ENCODE measurements at regions not wholly inside any gene's neighbourhood (a gene's known extent, or its start where the extent isn't known, plus 50 kb on each side); places are given as distances from the start of the nearest gene placed in this dataset.

DNA sequence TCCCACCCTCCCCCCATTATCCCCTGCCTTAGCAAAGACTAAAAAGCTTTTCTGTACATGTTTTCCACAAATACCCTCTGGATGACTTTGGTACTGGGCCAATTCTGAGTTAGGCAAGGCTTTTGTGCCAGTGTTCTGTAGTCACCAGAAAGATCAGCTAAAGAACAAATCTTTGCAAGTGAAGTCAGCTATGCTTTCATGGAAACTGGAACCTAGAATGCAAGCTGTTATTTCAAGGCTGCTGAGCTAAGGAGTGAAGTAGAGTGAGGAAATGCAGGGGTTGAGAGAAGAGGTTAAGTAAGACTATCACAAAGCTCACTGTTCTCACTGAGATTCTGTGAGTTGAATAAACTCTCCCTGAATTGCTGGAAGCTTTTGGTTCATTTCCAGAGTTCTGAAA, 107.8 kb upstream of the CNTN3 start:
- Histone ChIP-seq H2BK5ac (ENCODE audit: low read depth, low read length) (no peak overlapping the region), H3K56ac (replicated peaks; ENCODE audit: insufficient read length, low read depth, low read length) (no peak overlapping the region), H3K9ac (replicated peaks in 1 of 4; ENCODE audit: extremely low read depth in 1 of 4, low read depth in 3 of 4, low read length in 3 of 4) (no peak overlapping the region), H3K27ac (ENCODE audit: low read depth, low read length) (no peak overlapping the region), H2BK120ac (replicated peaks; ENCODE audit: low read depth, low read length) (no peak overlapping the region), H4K20me1 (replicated peaks in 1 of 2; ENCODE audit: control insufficient read depth in 1 of 2, insufficient read depth in 2 of 2, low read length in 2 of 2) (no peaks in the 10 kb centered on the region), H2BK20ac (ENCODE audit: low read length) (no peak overlapping the region), H3K4me1 (replicated peaks in 1 of 4; ENCODE audit: control insufficient read depth in 3 of 4, insufficient read depth in 4 of 4, low read length in 3 of 4) (no peaks in the 10 kb centered on the region), H3K18ac (ENCODE audit: extremely low read depth, low read length) (no peak overlapping the region), H2BK12ac (ENCODE audit: low read depth, low read length) (no peak overlapping the region), H3K14ac (ENCODE audit: insufficient read length) (no peak overlapping the region), H3K4me3 (ENCODE audit: extremely low read depth in 1 of 4, insufficient read depth in 2 of 4, low read depth in 3 of 4, low read length in 4 of 4) (no peak overlapping the region), H3K36me3 (ENCODE audit: control insufficient read depth in 2 of 4, insufficient read depth in 4 of 4, low read length in 3 of 4) (no peaks in the 10 kb centered on the region), H4K5ac (ENCODE audit: insufficient read length, low read depth, low read length) (no peak overlapping the region), H2AK5ac (ENCODE audit: low read depth, low read length) (no peak overlapping the region), H4K91ac (replicated peaks; ENCODE audit: insufficient read length, low read length) (no peak overlapping the region), H4K8ac (ENCODE audit: extremely low read depth, insufficient read depth, low read length) (no peak overlapping the region), H2AFZ (ENCODE audit: low read length) (peak overlapping the region; percentile 81; the same call in 1 of the 2 replicates), H3K23me2 (ENCODE audit: low read depth, low read length) (no peaks in the 10 kb centered on the region), H3K79me2 (ENCODE audit: control insufficient read depth in 1 of 2, insufficient read depth in 2 of 2, low read length in 2 of 2) (no peaks in the 10 kb centered on the region), H3K27me3 (replicated peaks in 1 of 4; ENCODE audit: control insufficient read depth in 3 of 4, extremely low read depth in 1 of 4, insufficient read depth in 3 of 4, low read length in 3 of 4) (no peaks in the 10 kb centered on the region), H3K4me2 (ENCODE audit: insufficient read depth in 1 of 2, low read depth in 2 of 2, low read length in 2 of 2) (no peak overlapping the region), H3K9me3 (ENCODE audit: insufficient read depth in 2 of 2, low read depth in 1 of 2, low read length in 1 of 2) (no peaks in the 10 kb centered on the region), H3K4ac (replicated peaks; ENCODE audit: insufficient read length, low read depth, low read length) (no peak overlapping the region), H3K23ac (ENCODE audit: insufficient read length) (no peak overlapping the region), H3K79me1 (ENCODE audit: low read depth, low read length) (no peaks in the 10 kb centered on the region), H2BK15ac (ENCODE audit: low read length) (no peak overlapping the region)
- POLR2A ChIA-PET (ENCODE audit: partially characterized antibody), result no interaction called here
- FAIRE-seq (no peak), DNase-seq (ENCODE audit: low read depth in 1 of 2, low spot score in 2 of 2) (no peak)
- CTCF ChIA-PET (ENCODE audit: partially characterized antibody), result no interaction called here
- TF ChIP-seq HDAC6 (IDR thresholded peaks at IDR 0.05; ENCODE audit: low read depth, low read length) (no peak), SIRT6 (IDR thresholded peaks at IDR 0.05; ENCODE audit: low read length) (no peak), EGR1 (IDR thresholded peaks at IDR 0.05; ENCODE audit: borderline replicate concordance, low read depth, low read length) (no peak), HDAC2 (IDR thresholded peaks at IDR 0.05; ENCODE audit: borderline replicate concordance in 1 of 2, low read depth in 2 of 2, low read length in 2 of 2) (no peak), FOSL1 (IDR thresholded peaks at IDR 0.05; ENCODE audit: insufficient read depth, low read depth, low read length) (no peak), RNF2 (IDR thresholded peaks at IDR 0.05; ENCODE audit: borderline replicate concordance, low read depth, low read length, missing control alignments, poor library complexity, severe bottlenecking) (no peak), RAD21 (IDR thresholded peaks at IDR 0.05 in 1 of 2, conservative IDR thresholded peaks at IDR 0.05 in 1 of 2; ENCODE audit: low read depth in 2 of 2, low read length in 2 of 2) (no peak)
